Sciatic nerve (tissue), 2 donors: ENCODE measurements at regions not wholly inside any gene's neighbourhood (a gene's known extent, or its start where the extent isn't known, plus 50 kb on each side); places are given as distances from the start of the nearest gene placed in this dataset.

Source experiments
- ATAC-seq: fragments of 200-7000 bp; cut with Tn5 transposase; one replicate; pipeline ENCODE4 v1.9.1; 2020; ENCODE audit warnings: mild to moderate bottlenecking, moderate library complexity
- DNase-seq: peaks from one replicate; pipeline ENCODE4 v3.0.0-alpha.2; 2020; ENCODE audit warnings: low spot score
- intact Hi-C: fragments of 100-400 bp; cut with DNase I; formaldehyde crosslinking; loops from one replicate; pipeline ENCODE4 v1.14.2; 2022
- donor health status: DM: no; HTN: no; CAD: no.
- donor health status: DM: no; HTN: no; CAD: no.

- DNase-seq = no peak
These were observed 539.7 kb downstream of the SNAPC1 start for GRCh38 chr14:62301911-62302310.

DNA sequence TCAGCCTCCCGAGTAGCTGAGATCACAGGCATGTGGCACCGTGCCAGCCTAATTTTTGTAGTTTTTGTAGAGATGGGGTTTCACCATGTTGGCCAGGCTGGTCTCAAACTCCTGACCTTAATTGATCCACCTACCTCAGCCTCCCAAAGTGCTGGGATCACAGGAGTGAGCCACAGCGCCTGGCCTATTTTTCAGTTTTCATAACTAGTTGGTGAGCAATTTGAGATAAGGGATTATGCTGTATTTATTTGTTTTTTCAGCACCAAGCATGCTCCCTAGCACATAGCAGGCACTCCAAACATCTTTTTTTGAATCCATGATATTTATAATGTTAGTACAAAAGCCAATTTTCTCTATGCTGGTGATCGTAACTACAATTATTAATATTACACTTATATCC is 541.2 kb downstream of the SNAPC1 start:
- ATAC-seq (no peak), DNase-seq (no peak)
- intact Hi-C loops = no loop called here

More at GRCh38 chr14:62301911-62302310, 539.7 kb downstream of the SNAPC1 start:
- ATAC-seq = no peak
- intact Hi-C loops = no loop called here

GRCh38 chr14:62304257-62304656 is 542.0 kb downstream of the SNAPC1 start:
- ATAC-seq (no peak), DNase-seq (no peak)
- intact Hi-C loops = no loop called here

- intact Hi-C loops = no loop called here
These were observed 545.6 kb downstream of the SNAPC1 start for GRCh38 chr14:62307844-62308243.

DNA sequence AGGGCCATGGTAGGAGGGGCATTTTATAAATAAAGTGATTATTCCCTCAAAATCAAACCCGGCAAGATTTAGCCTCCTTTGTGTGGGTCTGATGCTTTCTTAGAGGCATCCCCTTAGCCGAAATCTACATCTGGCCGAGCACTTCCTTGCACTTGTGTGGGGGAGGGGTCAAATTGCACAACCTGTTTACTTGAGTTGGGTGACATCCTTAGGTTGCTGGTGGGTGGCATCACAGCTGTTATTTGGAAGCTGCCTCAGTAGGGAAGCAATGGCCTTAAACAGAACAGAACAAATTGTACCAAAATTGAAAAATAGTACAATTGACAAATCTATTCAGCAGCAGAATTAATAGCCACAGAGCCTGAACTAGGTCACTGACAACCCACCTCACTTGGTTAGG is 546.1 kb downstream of the SNAPC1 start:
- ATAC-seq (no peak), DNase-seq (no peak)
- intact Hi-C loops = no loop called here

More at GRCh38 chr14:62307844-62308243, 545.6 kb downstream of the SNAPC1 start:
- DNase-seq = no peak
- no peak for ATAC-seq

GRCh38 chr14:62308891-62309290 is 546.7 kb downstream of the SNAPC1 start:
- DNase-seq = no peak
- no peak for ATAC-seq
- intact Hi-C loops = no loop called here

DNA sequence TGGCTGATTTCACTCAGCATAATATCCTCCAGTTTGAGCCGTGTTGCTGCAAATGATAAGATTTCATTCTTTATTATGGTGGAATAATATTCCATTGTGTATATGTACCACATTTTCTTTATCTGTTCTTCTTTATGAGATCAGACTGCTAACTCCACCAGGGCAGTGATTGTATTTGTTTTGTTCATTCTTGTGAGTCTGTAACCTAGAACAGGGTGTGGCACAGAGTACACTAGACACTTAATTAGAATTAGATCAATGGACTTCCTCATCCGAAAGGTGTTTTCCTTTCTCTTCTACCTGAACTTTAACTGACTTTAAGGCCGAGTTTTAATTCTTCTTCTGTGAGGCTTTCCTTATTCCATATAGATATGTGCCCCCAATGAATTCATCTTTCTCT is 551.0 kb downstream of the SNAPC1 start:
- ATAC-seq = no peak
- intact Hi-C loops = loop anchor here (5.0 kb wide), 1 partner anchor 699 kb away; no protein-coding TSS in a partner anchor
- no peak for DNase-seq

DNA sequence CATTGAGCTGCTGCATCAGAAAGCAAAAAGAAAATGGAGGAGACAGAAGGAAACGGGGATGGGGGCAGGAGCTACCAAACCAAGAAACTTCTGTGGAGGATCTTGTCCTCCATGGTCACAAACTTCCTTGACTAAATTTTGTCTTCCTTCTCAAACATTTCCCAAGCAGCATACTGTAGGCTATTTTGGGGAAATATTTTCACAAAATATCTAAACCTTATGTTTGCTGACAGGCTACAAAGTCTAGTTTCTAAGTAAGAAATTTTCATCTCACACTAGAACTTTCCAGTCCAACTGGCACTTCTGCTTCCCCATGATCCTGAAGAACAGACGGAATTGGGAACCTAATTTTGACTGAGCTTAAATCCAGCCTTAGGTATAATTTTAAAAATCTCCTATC is 552.0 kb downstream of the SNAPC1 start:
- DNase-seq = no peak
- ATAC-seq = no peak
- intact Hi-C loops = loop anchor here (5.0 kb wide), 1 partner anchor 698 kb away; no protein-coding TSS in a partner anchor

GRCh38 chr14:62314871-62315270 is 552.7 kb downstream of the SNAPC1 start:
- intact Hi-C loops = loop anchor here (5.0 kb wide), 1 partner anchor 697 kb away; no protein-coding TSS in a partner anchor
- ATAC-seq (no peak), DNase-seq (no peak)

- ATAC-seq (no peak), DNase-seq (no peak)
- intact Hi-C loops = no loop called here
These were observed 553.4 kb downstream of the SNAPC1 start for GRCh38 chr14:62315631-62316030.

DNA sequence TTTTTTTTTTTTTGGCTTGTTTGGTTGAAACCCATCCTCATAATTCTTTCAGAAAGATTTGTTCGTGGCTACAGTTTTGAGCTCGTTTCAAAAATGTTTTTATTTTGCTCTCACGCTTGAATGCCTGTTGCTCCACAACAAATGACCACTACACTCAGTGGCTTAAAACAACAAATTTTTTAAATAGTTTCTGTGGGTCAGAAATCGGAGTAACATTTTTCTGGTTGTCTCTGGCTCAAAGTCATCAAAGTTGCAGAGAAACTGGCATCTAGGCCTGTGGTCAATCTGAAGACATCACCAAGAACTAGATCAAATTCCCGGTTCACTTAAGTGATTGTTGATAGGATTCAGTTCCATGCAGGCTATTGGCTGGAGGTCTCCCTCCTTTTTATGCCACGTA is 560.0 kb downstream of the SNAPC1 start:
- ATAC-seq = no peak
- intact Hi-C loops = no loop called here
- DNase-seq = no peak

DNA sequence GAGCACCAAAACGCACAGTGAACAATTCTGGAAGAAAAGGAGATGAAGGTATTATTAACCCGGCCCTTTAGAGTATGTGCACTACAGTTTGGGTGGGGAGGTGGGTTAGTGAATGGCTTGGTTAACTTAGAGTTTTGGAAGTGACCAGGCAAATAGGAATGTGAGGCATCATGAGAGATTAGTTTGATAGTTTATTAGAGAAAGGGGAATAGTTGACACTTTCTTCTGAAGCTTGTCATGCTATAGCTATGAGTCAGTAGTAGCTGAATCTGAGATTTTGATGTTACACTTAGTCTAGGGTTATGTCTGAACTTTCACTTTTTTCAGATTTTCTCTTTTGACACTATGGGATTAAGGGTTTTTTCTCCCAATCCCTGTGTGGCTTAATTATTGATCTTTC is 567.2 kb downstream of the SNAPC1 start:
- intact Hi-C loops = no loop called here
- ATAC-seq (no peak), DNase-seq (no peak)

- intact Hi-C loops = no loop called here
- DNase-seq (no peak), ATAC-seq (no peak)
These were observed 585.4 kb downstream of the SNAPC1 start for GRCh38 chr14:62347562-62348011.

GRCh38 chr14:62357362-62357761 is 595.1 kb downstream of the SNAPC1 start:
- no peak for DNase-seq
- no peak for ATAC-seq
- intact Hi-C loops = no loop called here

- no peak for DNase-seq
- ATAC-seq = no peak
- intact Hi-C loops = no loop called here
These were observed 601.9 kb downstream of the SNAPC1 start for GRCh38 chr14:62364161-62364560.

GRCh38 chr14:62364800-62365280 is 602.6 kb downstream of the SNAPC1 start:
- DNase-seq = no peak
- ATAC-seq = no peak
- intact Hi-C loops = no loop called here

DNA sequence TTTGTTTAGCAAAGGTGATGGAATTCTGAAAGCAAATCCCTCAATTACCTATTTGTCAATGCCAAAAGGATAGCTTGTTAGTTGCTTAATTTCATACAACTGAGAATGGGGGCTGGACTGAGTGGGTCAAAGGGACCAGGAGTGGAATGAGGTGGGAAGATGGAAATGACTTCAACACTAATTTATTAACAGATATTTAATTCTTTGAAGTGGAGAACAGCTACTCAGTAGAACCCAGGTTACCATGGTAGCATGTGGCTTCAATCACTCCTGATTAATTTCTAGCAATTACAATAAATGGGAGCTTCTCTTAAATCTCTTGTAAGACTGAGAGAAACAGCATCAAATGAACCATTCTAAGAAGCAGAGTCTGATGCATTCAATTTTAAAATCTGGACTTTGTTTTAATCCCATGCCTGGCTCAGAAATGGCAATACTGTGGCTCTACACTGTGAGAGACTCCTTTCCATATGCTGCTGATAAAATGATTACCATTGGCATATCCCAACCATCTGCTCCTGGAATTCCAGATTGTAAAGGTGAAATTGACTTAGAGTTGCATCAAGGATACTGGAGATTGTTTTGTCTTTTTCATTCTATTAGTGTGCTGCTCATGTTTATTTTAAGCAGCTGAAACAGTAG is 607.8 kb downstream of the SNAPC1 start:
- intact Hi-C loops = no loop called here
- no peak for DNase-seq
- ATAC-seq = no peak

DNA sequence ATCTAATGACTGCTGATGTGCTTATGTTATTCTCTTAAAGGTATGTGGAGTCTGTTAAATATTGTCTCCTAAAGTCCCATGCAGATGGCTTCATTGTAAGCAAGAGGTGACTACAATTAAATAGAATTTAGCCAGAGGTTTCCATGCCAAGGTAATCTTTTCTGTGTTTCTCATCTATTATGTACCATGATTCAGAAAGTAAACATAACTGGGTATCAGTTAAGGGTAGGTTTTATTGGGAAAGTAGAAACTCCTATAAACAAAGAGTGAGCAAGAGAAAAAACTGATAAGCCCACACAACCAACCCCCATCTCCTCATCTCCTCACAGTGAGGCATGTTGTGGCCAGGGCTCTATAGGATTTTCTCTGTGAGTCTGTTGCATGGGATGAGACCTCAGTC is 611.7 kb downstream of the SNAPC1 start:
- DNase-seq (no peak), ATAC-seq (no peak)
- intact Hi-C loops = no loop called here

DNA sequence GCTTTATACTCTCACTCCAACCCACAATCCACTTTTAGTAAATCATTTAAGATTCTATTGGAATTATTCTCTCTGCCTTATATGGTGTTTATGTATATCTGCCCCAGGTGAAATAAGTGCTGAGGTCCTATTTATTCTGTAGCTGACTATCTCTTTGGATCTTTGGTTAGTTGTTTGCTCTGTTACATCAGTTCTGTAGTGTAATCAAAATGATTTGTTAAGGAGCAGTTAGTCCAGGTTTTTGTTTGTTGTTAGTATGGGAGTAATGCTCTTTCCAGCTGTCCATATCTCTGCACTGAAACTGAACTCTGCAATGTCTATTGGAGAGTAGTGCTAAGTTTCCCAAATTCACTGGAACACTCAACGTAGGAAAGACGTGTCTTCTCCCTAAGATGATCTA is 615.8 kb downstream of the SNAPC1 start:
- intact Hi-C loops = no loop called here
- no peak for ATAC-seq
- no peak for DNase-seq

GRCh38 chr14:62381311-62382070 is 619.3 kb downstream of the SNAPC1 start:
- intact Hi-C loops = no loop called here
- no peak for DNase-seq
- no peak for ATAC-seq
